Mesenchymal stem cell (in vitro differentiated cells and primary cell): ENCODE measurements at regions not wholly inside any gene's neighbourhood (a gene's known extent, or its start where the extent isn't known, plus 50 kb on each side); places are given as distances from the start of the nearest gene placed in this dataset.

ENCODE experiments used
- DNase-seq: peaks from one replicate; pipeline ENCODE4 v3.0.0-alpha.2; 2013
- H2AFZ ChIP-seq: one replicate; pipeline ENCODE4 v1.6.1; 2013; ENCODE audit warnings: low read depth, mild to moderate bottlenecking, control low read depth, inconsistent platforms, low read length, moderate library complexity
- H2AK5ac ChIP-seq: 2 replicates; pipeline ENCODE4 v1.6.1; 2013; ENCODE audit warnings: low read length, moderate library complexity, mild to moderate bottlenecking, inconsistent platforms; ENCODE audit not compliant: severe bottlenecking
- H2BK120ac ChIP-seq: one replicate; pipeline ENCODE4 v1.6.1; 2013; ENCODE audit warnings: low read depth, mild to moderate bottlenecking, inconsistent platforms, low read length, moderate library complexity
- H2BK12ac ChIP-seq, 2 experiments: one replicate each; pipeline ENCODE4 v1.6.1; 2013; ENCODE audit warnings: inconsistent platforms in 2 of 2, low read length in 2 of 2, mild to moderate bottlenecking in 2 of 2, moderate library complexity in 2 of 2, control low read depth in 1 of 2
- H2BK15ac ChIP-seq: one replicate; pipeline ENCODE4 v1.6.1; 2013; ENCODE audit warnings: mild to moderate bottlenecking, low read depth, inconsistent platforms; ENCODE audit not compliant: poor library complexity, severe bottlenecking
- H2BK5ac ChIP-seq: 2 replicates; pipeline ENCODE4 v1.6.1; 2013; ENCODE audit warnings: low read depth, mild to moderate bottlenecking, low read length, control low read depth, inconsistent platforms; ENCODE audit not compliant: poor library complexity, severe bottlenecking
- H3K14ac ChIP-seq, 2 experiments: one replicate each; pipeline ENCODE4 v1.6.1; 2013; ENCODE audit warnings: inconsistent platforms in 2 of 2, low read length in 2 of 2, control low read depth in 1 of 2, mild to moderate bottlenecking in 1 of 2, moderate library complexity in 1 of 2
- H3K18ac ChIP-seq, 2 experiments: one replicate each; pipeline ENCODE4 v1.6.1; 2013; ENCODE audit warnings: inconsistent platforms in 2 of 2, low read length in 2 of 2, control low read depth in 1 of 2, low read depth in 1 of 2, mild to moderate bottlenecking in 1 of 2
- H3K23ac ChIP-seq, 2 experiments: one replicate each; pipeline ENCODE4 v1.6.1; 2013; ENCODE audit warnings: inconsistent platforms in 2 of 2, low read length in 2 of 2, mild to moderate bottlenecking in 2 of 2, moderate library complexity in 2 of 2, control low read depth in 1 of 2
- H3K27ac ChIP-seq: 2 replicates; pipeline ENCODE4 v1.5.1; 2013; ENCODE audit warnings: mild to moderate bottlenecking, moderate library complexity, low read length, control low read depth, inconsistent platforms; ENCODE audit not compliant: poor library complexity, severe bottlenecking
- H3K27me3 ChIP-seq, 2 experiments: 2 replicates each; pipeline versions ENCODE4 v1.6.1 to v1.7.0; 2013; ENCODE audit warnings: low read length in 2 of 2, mild to moderate bottlenecking in 2 of 2, moderate library complexity in 2 of 2, control low read depth in 1 of 2, inconsistent platforms in 1 of 2; ENCODE audit not compliant: control insufficient read depth in 1 of 2, insufficient read depth in 1 of 2
- H3K36me3 ChIP-seq, 2 experiments: 2 replicates each; pipeline versions ENCODE4 v1.6.1 to v1.7.0; 2013; ENCODE audit warnings: low read length in 2 of 2, control low read depth in 1 of 2, inconsistent platforms in 1 of 2, low read depth in 1 of 2, mild to moderate bottlenecking in 1 of 2; ENCODE audit not compliant: insufficient read depth in 2 of 2, control insufficient read depth in 1 of 2
- H3K4ac ChIP-seq, 2 experiments: one replicate each; pipeline ENCODE4 v1.6.1; 2013; ENCODE audit warnings: inconsistent platforms in 2 of 2, low read length in 2 of 2, mild to moderate bottlenecking in 2 of 2, moderate library complexity in 2 of 2, control low read depth in 1 of 2, low read depth in 1 of 2
- H3K4me1 ChIP-seq: 2 replicates; pipeline ENCODE4 v1.6.1; 2013; ENCODE audit warnings: low read depth, low read length, control low read depth; ENCODE audit not compliant: control insufficient read depth, insufficient read depth
- H3K4me2 ChIP-seq: 2 replicates; pipeline ENCODE4 v1.6.1; 2013; ENCODE audit warnings: low read length, mild to moderate bottlenecking, inconsistent platforms; ENCODE audit not compliant: poor library complexity, severe bottlenecking
- H3K4me3 ChIP-seq, 2 experiments: 2 replicates each; pipeline versions ENCODE4 v1.5.1 to v1.7.0; 2013; ENCODE audit warnings: low read length in 2 of 2, mild to moderate bottlenecking in 2 of 2, control low read depth in 1 of 2, low read depth in 1 of 2; ENCODE audit not compliant: insufficient read depth in 1 of 2
- H3K79me1 ChIP-seq: replicated peaks from 2 replicates; pipeline ENCODE4 v1.6.1; 2013; ENCODE audit warnings: mild to moderate bottlenecking, control low read depth, low read length, inconsistent platforms; ENCODE audit not compliant: poor library complexity, severe bottlenecking
- H3K9ac ChIP-seq: 2 replicates; pipeline ENCODE4 v1.7.0; 2013; ENCODE audit warnings: mild to moderate bottlenecking, low read length, moderate library complexity
- H3K9me3 ChIP-seq: 2 replicates; pipeline ENCODE4 v1.7.0; 2013; ENCODE audit warnings: mild to moderate bottlenecking, low read length; ENCODE audit not compliant: control insufficient read depth
- H4K8ac ChIP-seq: one replicate; pipeline ENCODE4 v1.6.1; 2013; ENCODE audit warnings: inconsistent platforms, mild to moderate bottlenecking, low read length, moderate library complexity
- H4K91ac ChIP-seq: one replicate; pipeline ENCODE4 v1.6.1; 2013; ENCODE audit warnings: mild to moderate bottlenecking, low read length, inconsistent platforms
- WGBS: methylation state at CpG from one replicate; pipeline ENCODE4 v1.1.7; 2013; ENCODE audit warnings: mixed read lengths; 5-methylcytosine and 5-hydroxymethylcytosine counted together

GRCh38 chr3:6172871-6173642 lies 687.9 kb upstream of the GRM7 start:
- no peak overlapping the region for H3K9ac ChIP-seq
- H3K79me1 ChIP-seq = no peaks in the 10 kb centered on the region
- no peak overlapping the region for H2BK5ac ChIP-seq
- no peak for DNase-seq
- H2BK120ac ChIP-seq = no peak overlapping the region
- H3K14ac ChIP-seq = no peak overlapping the region
- no peak overlapping the region for H4K91ac ChIP-seq
- H3K27me3 ChIP-seq = no peaks in the 10 kb centered on the region
- no peak overlapping the region for H3K18ac ChIP-seq
- H3K4me2 ChIP-seq = no peak overlapping the region
- H3K9me3 ChIP-seq = peaks cover 16% of the 10 kb centered on the region
- H4K8ac ChIP-seq = no peak overlapping the region
- no peak overlapping the region for H2BK15ac ChIP-seq
- H3K23ac ChIP-seq = no peak overlapping the region
- H3K4me3 ChIP-seq = no peak overlapping the region
- no CpG with 5 or more reads among the region's 6 CpGs for WGBS
- no peak overlapping the region for H3K27ac ChIP-seq
- no peak overlapping the region for H2AK5ac ChIP-seq
- no peak overlapping the region for H3K4ac ChIP-seq
- no peak overlapping the region for H2AFZ ChIP-seq
- H3K36me3 ChIP-seq = no peaks in the 10 kb centered on the region
- no peaks in the 10 kb centered on the region for H3K4me1 ChIP-seq
- H2BK12ac ChIP-seq = no peak overlapping the region

- 67% methylated on average over 1 of the region's 1 CpG for WGBS
- Histone ChIP-seq H3K4me3 (no peak overlapping the region), H3K79me1 (no peaks in the 10 kb centered on the region), H2AFZ (no peak overlapping the region), H3K23ac (no peak overlapping the region), H2BK12ac (no peak overlapping the region), H3K9ac (no peak overlapping the region), H2AK5ac (no peak overlapping the region), H3K14ac (no peak overlapping the region), H4K8ac (no peak overlapping the region), H3K9me3 (peaks cover 9% of the 10 kb centered on the region), H4K91ac (no peak overlapping the region), H2BK5ac (no peak overlapping the region), H3K4ac (no peak overlapping the region), H2BK15ac (no peak overlapping the region), H3K27me3 (no peaks in the 10 kb centered on the region), H3K4me1 (no peaks in the 10 kb centered on the region), H3K4me2 (no peak overlapping the region), H3K18ac (no peak overlapping the region), H3K36me3 (no peaks in the 10 kb centered on the region), H2BK120ac (no peak overlapping the region), H3K27ac (no peak overlapping the region)
- no peak for DNase-seq
Observed at GRCh38 chr3:6177417-6177816, 683.5 kb upstream of the GRM7 start.

GRCh38 chr3:6179761-6180160 lies 681.2 kb upstream of the GRM7 start:
- WGBS = 64% methylated on average over 3 of the region's 3 CpGs
- no peak overlapping the region for H3K9ac ChIP-seq

GRCh38 chr3:6180171-6180570 lies 680.7 kb upstream of the GRM7 start:
- Histone ChIP-seq H2BK12ac (no peak overlapping the region), H3K4ac (no peak overlapping the region), H2BK120ac (no peak overlapping the region), H3K9me3 (peaks cover 2% of the 10 kb centered on the region), H3K9ac (no peak overlapping the region), H3K27me3 (no peaks in the 10 kb centered on the region), H3K14ac (no peak overlapping the region), H2AK5ac (no peak overlapping the region), H4K8ac (no peak overlapping the region), H3K4me3 (no peak overlapping the region), H3K23ac (no peak overlapping the region), H3K27ac (no peak overlapping the region), H3K36me3 (no peaks in the 10 kb centered on the region), H3K18ac (no peak overlapping the region), H4K91ac (no peak overlapping the region), H3K79me1 (no peaks in the 10 kb centered on the region), H2AFZ (no peak overlapping the region), H2BK5ac (no peak overlapping the region), H3K4me2 (no peak overlapping the region), H2BK15ac (no peak overlapping the region), H3K4me1 (no peaks in the 10 kb centered on the region)
- DNase-seq = no peak

More at GRCh38 chr3:6179761-6180160, 681.2 kb upstream of the GRM7 start:
- no peak overlapping the region for H2AK5ac ChIP-seq
- no peak overlapping the region for H3K27ac ChIP-seq
- no peak overlapping the region for H4K91ac ChIP-seq
- no peak overlapping the region for H2BK5ac ChIP-seq
- DNase-seq = peak; percentile 10
- no peaks in the 10 kb centered on the region for H3K27me3 ChIP-seq
- H3K4me1 ChIP-seq = no peaks in the 10 kb centered on the region
- H2BK12ac ChIP-seq = no peak overlapping the region
- H3K79me1 ChIP-seq = no peaks in the 10 kb centered on the region
- H3K4ac ChIP-seq = no peak overlapping the region
- H3K36me3 ChIP-seq = no peaks in the 10 kb centered on the region
- no peak overlapping the region for H3K4me3 ChIP-seq
- no peak overlapping the region for H3K23ac ChIP-seq
- H3K18ac ChIP-seq = no peak overlapping the region
- no peak overlapping the region for H2BK120ac ChIP-seq
- H4K8ac ChIP-seq = no peak overlapping the region
- no peak overlapping the region for H3K4me2 ChIP-seq
- H3K9me3 ChIP-seq = peaks cover 2% of the 10 kb centered on the region
- no peak overlapping the region for H2BK15ac ChIP-seq
- no peak overlapping the region for H3K14ac ChIP-seq
- H2AFZ ChIP-seq = no peak overlapping the region
